ENCODE measurements at regions not wholly inside any gene's neighbourhood (a gene's known extent, or its start where the extent isn't known, plus 50 kb on each side); places are given as distances from the start of the nearest gene placed in this dataset.

GRCh38 chr4:135724421-135724820, 1522.8 kb upstream of the PABPC4L start:
- DNase-seq (ENCODE audit: low read depth, low spot score) = no peak

- DNase-seq (ENCODE audit: low read depth, low spot score) = no peak
These were observed 1516.4 kb upstream of the PABPC4L start for GRCh38 chr4:135718019-135718418.

- DNase-seq (ENCODE audit: low read depth, low spot score) = no peak
These were observed 1503.8 kb upstream of the PABPC4L start for GRCh38 chr4:135705343-135705742.

- DNase-seq (ENCODE audit: low read depth, low spot score) = no peak
These were observed 1492.5 kb upstream of the PABPC4L start for GRCh38 chr4:135694066-135694465.

- DNase-seq (ENCODE audit: low read depth, low spot score) = no peak
These were observed 1482.4 kb upstream of the PABPC4L start for GRCh38 chr4:135684001-135684400.

GRCh38 chr4:135672202-135672601, 1470.6 kb upstream of the PABPC4L start:
- DNase-seq (ENCODE audit: low read depth, low spot score) = no peak

- no peak for DNase-seq (ENCODE audit: low read depth, low spot score)
These were observed 1469.0 kb upstream of the PABPC4L start for GRCh38 chr4:135670548-135670947.

Data from ELF-1 (cell line).